ENCODE measurements at regions not wholly inside any gene's neighbourhood (a gene's known extent, or its start where the extent isn't known, plus 50 kb on each side); places are given as distances from the start of the nearest gene placed in this dataset.
"Not testable (repeated sequence)": the region's sequence is repeated elsewhere in the genome, so short reads cannot be mapped to it uniquely, and the experiment has no call there.

- no peak for DNase-seq (ENCODE audit: low spot score)
These were observed 224.1 kb upstream of the MYLIP start for GRCh38 chr6:15904651-15905376.

GRCh38 chr6:15901141-15902115, 227.5 kb upstream of the MYLIP start:
- DNase-seq (ENCODE audit: low spot score) = peak; percentile 38

GRCh38 chr6:15898693-15899092, 230.2 kb upstream of the MYLIP start:
- no peak for DNase-seq (ENCODE audit: low spot score)

- DNase-seq (ENCODE audit: low spot score) = peak; percentile 30
These were observed 231.6 kb upstream of the MYLIP start for GRCh38 chr6:15897063-15897876.

GRCh38 chr6:15894973-15895725, 232.3 kb upstream of the DTNBP1 start:
- no peak for DNase-seq (ENCODE audit: low spot score)

- no peak for DNase-seq (ENCODE audit: low spot score)
These were observed 230.9 kb upstream of the DTNBP1 start for GRCh38 chr6:15893556-15894253.

GRCh38 chr6:15892369-15892768, 229.5 kb upstream of the DTNBP1 start:
- no peak for DNase-seq (ENCODE audit: low spot score)

GRCh38 chr6:15888798-15889772, 226.3 kb upstream of the DTNBP1 start:
- no peak for DNase-seq (ENCODE audit: low spot score)

- DNase-seq (ENCODE audit: low spot score) = no peak
These were observed 224.9 kb upstream of the DTNBP1 start for GRCh38 chr6:15887491-15888461.

- no peak for DNase-seq (ENCODE audit: low spot score)
These were observed 222.8 kb upstream of the DTNBP1 start for GRCh38 chr6:15885624-15886023.

- not testable (repeated sequence) for DNase-seq (ENCODE audit: low spot score)
These were observed 220.8 kb upstream of the DTNBP1 start for GRCh38 chr6:15883593-15883992.

GRCh38 chr6:15882915-15883314, 220.1 kb upstream of the DTNBP1 start:
- DNase-seq (ENCODE audit: low spot score) = no peak

- DNase-seq (ENCODE audit: low spot score) = no peak
These were observed 219.5 kb upstream of the DTNBP1 start for GRCh38 chr6:15882345-15882744.

- no peak for DNase-seq (ENCODE audit: low spot score)
These were observed 218.3 kb upstream of the DTNBP1 start for GRCh38 chr6:15881150-15881549.

- DNase-seq (ENCODE audit: low spot score) = no peak
These were observed 217.6 kb upstream of the DTNBP1 start for GRCh38 chr6:15880262-15880973.

- DNase-seq (ENCODE audit: low spot score) = peak; percentile 37
These were observed 216.8 kb upstream of the DTNBP1 start for GRCh38 chr6:15879371-15880261.
